ENCODE measurements at regions not wholly inside any gene's neighbourhood (a gene's known extent, or its start where the extent isn't known, plus 50 kb on each side); places are given as distances from the start of the nearest gene placed in this dataset.
"Not testable (repeated sequence)": the region's sequence is repeated elsewhere in the genome, so short reads cannot be mapped to it uniquely, and the experiment has no call there.

DNA sequence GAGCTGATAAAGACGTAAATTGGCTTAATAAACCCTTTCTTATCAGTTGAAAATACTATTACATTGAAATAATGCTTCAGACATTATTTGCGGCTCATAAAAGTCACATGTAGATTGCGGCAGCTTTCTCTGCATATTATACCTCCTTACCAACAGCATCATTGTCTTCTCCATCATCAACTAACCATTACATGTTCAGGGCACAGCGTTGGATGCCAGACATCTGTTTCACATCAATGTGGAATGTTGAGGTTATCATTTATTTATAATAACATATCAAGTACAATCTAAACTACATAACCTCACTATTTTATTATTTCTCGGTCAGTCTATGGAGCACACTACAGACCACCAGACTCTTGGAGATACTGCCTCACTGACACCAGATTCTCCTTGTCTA is 573.8 kb upstream of the FAT3 start:
- DNase-seq (ENCODE audit: low spot score): no peak

DNA sequence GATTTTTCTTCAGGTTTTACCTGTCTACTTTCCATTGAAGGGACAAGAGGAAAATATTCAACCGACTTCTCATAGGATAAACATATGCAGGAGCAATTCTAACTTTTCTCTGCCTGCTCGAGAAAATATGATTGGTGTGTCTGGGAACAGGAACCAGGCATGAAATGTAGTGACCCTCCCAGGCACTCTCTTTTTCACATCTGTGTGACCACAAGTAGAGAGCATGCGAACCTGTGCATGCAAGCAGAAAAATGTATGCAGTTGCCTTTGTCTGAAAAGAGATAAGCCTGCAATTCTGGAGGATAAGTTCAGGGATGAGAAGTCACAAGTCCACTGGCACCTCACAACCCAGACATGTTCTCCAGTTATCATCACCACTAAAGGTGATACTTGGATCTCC is 583.5 kb upstream of the FAT3 start:
- no peak for DNase-seq (ENCODE audit: low spot score)

DNA sequence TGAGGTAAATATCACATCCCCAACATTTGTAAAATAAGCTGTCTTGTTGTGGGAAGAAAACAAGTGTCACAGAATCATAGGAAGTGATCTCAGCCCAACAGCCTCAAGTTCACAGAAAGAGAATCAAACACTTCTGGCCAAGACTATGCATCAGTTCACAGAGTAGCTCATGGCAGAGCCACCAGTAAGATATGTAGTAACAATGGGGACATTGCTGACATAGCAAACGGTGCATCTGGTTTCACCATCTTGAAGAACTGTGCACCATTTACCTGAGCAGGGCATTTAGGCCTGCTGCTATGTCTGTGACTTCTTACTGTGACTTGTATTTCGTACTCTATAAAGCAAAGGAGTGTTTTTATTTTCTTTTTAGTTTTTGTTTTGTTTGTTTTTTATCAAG is 585.3 kb upstream of the FAT3 start:
- no peak for DNase-seq (ENCODE audit: low spot score)

DNA sequence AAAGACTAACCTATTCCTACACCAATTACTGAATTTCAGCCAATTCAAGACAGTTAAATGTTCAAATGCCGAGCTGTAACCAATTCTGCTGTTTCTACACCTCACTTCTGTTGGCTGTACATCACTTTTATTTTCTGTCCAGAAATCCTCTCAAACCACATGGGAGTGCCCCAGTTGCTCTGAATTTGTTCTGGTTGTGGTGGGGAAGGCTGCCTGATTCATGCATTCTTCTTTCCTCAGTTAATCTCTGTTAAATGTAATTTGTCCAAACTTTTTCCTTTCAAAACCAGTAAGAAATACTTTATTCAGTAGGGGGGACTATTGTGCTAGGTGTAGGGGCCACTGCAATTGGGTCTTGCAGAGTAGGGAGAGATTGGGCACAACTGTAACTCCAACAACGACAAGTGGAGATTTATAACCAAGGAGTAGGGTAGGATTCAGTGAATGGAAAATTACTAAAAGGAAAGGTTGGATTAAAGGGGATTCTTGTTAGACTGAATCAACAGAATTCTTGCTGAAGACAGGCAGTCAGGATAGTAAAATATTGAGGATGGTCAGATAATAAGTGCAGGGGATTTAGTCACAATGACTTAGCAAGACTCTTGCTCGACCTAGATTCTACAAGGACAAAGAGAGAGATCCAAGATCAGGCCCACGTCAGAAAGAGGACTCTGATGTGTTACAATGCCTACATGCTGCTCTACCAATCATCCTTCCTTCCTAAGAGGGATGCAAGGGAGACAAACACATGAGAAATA is 593.5 kb upstream of the FAT3 start:
- DNase-seq (ENCODE audit: low spot score): no peak

DNA sequence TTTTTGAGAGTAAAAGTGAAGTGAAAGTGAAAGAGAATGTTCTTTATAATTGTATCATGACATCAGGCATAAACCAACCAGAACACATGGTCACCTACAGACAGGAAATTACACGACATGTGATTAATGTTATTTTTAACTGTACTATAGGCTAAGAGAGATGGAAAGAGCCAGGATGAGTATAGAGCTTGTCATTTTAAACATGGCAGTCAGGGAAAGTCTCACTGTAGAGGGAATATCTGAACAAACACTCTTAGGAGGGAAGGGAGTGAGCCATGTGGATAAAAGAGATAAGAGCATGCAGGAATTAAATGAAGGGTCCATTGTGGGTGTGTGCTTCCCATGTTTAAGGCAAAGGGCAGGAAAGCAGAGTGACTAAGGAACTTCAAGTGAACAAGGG is 599.1 kb upstream of the FAT3 start:
- DNase-seq (ENCODE audit: low spot score): no peak

DNA sequence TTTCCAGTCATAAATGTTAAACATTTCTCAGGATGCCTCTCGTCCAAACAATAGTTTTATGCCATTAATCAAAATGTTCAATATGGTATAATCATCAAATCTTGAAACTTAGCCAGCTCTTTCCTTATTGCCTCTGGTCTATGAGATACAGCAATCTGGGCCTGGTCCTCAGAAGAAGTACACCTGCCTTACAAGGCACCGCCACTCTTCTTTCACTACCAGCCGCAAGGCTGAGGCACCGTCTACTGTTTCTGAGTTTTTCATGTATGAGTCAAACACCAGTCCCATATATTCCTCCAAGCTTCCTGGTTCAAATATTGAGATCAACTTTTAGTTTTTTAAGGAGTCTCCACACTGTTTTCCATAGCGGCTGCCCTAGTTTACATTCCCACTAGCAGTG is 600.6 kb upstream of the FAT3 start:
- no peak for DNase-seq (ENCODE audit: low spot score)

DNA sequence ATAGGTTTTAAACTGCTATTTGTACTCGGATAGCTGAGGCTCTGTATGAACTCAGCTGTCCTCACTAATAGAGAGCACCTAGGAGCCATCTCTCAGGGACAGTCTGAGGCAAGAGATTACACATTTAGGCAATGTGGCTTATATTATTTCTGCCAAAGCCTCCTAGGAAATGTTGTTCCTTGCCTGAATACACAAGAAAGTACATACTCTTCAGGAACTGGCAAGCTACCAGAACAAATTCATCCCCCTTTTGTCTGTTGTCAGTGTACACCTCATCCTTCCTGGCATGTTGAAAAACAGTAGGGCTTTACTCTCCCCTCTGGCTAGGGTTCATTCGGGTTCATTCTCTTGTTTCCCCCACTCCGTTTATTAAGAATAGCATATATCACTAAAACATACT is 615.9 kb upstream of the FAT3 start:
- no peak for DNase-seq (ENCODE audit: low spot score)

DNA sequence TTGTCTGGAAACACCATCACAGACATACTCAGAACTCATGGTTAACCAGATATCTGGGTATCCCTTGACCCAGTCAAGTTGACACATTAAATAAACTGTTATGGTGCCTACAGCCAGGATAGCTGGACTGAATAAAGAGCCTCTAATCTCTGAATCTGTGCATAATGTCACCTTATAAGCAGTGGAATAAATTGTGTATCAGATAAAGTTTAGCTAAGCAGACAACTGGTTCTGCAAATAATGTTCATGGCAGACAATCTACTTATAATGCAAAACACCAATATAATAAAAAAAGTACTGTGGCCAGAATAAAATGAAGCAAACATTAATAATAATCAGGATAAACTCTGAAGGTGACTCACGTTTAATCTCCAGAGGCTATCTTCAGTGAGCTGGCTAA is 628.5 kb upstream of the FAT3 start:
- DNase-seq (ENCODE audit: low spot score): no peak

DNA sequence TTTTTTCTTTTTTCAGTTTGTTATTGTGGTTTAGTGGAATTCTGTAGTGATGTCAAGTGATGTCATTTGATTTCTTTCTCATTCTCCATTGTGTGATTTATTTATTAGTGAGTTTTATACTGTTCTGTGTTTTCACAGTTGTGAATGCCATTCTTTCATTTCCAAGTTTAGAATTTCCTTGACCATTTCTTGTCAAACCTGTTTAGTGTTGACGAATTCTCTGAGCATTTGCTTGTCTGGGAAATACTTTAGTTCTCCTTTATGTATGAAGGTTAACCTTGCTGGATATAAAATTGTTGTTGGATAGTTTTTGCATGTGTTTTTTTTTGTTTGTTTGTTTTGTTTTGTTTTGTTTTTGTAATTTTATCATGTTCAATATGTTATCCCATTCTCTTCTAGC is 633.6 kb upstream of the FAT3 start:
- DNase-seq (ENCODE audit: low spot score): no peak

DNA sequence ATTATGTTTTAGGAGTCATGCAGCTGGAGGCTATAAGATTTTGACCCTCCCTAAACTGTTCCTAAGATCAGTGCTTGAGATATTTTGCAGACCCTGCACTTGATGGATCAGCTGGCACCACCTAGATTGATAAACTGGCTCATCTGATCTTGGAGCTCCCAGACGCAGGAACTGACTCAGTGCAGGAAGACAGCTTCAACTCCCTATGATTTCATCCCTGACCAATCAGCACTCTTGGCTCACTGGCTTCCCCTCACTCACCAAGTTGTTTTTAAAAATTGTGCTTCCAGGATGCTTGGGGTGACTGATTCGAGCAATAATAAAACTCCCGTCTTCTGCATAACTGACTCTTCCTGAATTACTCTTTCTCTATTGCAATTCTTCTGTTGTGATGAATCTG is 637.5 kb upstream of the FAT3 start:
- DNase-seq (ENCODE audit: low spot score): no peak

DNA sequence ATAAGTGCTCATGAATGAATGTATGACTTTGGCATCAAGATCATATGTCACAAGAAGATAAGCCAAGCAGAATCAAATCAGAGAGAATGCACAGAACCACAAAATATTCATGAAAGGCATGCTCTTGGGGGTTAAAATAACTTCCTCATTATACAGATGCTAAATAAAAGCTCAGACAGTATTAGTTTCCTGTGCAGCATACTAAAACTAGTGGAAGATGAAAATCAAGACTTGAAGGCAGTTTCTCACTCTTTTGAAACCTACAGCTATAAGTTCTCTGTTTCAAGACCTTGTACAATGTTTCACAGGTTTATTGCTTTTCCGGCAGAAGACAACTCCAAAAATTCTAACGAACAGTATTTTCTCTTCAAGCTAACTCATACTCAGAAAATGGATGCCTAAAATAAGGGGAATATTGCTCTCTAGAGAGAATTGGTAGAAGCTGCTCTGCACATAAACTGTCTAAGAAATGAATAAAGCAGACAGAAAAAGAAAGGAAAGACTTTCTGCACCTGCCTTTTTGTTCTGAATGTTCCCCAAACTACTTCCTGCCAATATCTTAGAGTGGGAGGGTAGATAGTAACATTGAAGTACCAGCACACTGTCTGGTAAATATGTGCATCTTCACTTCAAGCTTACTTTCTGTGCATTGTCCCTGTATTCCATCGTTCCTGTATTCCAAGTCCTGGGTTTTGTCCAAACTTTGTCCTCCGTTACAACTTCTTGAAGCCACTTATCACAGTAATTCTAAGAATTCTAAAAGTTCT is 639.4 kb upstream of the FAT3 start:
- DNase-seq (ENCODE audit: low spot score): no peak

DNA sequence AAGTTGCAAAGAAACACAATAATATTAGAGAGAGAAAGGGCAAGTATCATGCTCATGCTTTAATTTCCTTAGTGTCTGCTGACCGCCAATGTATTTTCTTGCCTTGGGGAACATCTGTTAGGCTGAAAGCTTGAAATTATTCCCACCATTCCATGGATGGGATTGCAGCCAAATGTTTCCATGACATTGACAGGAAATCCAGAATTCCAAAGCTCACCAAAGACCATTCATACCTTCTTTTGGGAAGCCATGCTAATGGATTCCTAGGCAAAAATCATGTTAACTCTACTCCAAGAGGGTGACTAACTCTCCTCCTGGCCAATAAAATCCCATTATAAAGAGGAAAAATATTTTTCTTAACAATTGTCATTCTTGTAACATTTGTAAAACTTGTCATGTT is 661.4 kb upstream of the FAT3 start:
- no peak for DNase-seq (ENCODE audit: low spot score)

DNA sequence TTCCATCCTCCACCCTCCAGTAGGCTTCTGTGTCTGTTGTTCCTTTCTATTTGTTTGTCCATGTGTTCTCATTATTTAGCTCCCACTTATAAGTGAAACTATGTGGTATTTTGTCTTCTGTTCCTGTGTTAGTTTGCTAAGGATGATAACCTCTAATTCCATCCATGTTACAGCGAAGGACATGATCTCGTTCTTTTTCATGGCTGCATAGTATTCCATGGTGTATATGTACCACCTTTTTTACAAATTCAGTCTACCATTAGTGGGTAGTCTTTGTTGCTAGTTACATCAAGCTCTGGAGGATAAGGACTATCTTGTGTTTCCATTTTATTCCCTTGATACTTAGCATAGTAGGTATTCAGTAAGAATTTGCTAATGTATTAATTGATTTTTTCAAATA is 664.2 kb upstream of the FAT3 start:
- no peak for DNase-seq (ENCODE audit: low spot score)

DNA sequence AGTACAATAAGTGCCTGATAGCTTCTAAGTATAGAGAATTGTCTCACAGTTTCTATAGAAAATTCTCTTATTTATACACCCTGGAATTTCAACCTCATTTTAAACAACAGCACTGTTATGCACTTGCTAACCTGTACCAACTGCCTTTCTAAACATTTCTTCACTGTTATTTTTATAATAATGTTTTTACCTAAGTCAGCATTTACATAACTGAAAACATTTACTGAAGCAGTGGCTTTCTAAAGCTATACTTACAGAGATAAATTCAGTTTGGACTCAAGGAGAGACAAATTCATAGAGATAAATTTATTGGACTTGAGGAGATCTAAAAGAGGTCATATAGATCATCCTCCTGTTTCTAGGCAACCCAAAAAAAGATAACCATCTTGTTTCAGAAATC is 686.6 kb upstream of the FAT3 start:
- no peak for DNase-seq (ENCODE audit: low spot score)

DNA sequence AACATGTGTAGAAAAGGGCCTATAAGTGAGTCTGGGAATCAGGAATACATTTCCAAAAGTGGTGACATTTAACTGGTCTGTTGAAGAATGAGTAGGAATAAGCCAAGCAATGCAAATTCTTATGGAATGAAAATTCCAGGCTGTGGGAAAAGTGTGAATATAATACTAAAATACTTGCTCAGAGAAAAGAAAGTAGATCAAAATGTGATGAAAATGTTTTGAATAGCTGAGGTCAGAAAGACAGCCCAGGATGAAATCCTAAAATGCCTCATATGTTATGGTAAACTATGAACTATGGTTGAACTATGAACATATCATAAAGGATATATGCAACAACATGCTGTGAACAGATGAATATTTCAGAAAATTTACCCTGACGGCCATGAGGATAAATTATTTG is 688.3 kb upstream of the FAT3 start:
- no peak for DNase-seq (ENCODE audit: low spot score)

DNA sequence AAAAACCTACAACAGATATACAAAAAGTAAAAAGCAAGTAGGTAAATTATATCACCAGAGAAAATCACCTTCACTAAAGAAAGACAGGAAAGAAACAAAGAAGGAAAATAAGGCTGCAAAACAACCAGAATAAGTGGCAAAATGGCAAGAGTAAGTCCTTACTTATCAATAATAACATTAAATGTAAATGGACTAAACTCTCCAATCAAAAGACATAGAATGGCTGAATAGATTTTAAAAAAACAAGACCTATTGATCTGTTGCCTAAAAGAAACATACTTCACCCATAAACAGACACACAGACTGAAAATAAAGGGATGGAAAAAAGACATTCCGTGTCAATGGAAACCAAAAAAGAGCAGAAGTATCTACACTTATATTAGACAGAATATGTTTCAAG is 695.7 kb upstream of the FAT3 start:
- DNase-seq (ENCODE audit: low spot score): no peak

DNA sequence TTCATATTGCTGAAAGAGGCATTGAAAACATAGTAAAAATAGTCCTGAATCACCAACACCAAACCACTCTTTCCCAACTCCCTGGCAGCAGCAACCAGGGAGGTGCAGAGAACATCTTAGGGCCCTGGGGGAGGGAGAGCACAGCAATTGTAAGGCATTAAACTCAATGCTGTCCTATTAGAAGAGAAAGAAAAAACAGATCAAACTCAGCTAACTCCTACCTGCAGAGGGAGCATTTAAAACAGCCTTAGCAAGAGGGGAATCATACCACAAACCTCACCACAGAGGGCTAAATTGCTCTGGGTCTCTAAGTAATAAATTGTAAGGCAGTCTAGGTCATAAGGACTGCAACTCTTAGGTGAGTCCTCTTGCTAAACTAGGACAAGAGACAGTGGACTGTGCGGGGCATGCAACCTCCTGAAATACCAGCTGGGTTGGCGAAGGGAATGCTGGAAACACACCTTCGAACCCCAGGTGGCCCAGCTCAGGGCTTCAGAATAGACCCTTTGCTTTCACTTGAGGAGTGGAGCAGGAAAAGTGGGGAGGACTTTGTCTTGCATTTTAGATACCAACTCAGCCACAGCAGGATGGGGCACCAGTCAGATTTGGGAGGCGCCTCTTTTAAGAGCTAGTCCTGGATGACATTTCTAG is 697.1 kb upstream of the FAT3 start:
- no peak for DNase-seq (ENCODE audit: low spot score)

DNA sequence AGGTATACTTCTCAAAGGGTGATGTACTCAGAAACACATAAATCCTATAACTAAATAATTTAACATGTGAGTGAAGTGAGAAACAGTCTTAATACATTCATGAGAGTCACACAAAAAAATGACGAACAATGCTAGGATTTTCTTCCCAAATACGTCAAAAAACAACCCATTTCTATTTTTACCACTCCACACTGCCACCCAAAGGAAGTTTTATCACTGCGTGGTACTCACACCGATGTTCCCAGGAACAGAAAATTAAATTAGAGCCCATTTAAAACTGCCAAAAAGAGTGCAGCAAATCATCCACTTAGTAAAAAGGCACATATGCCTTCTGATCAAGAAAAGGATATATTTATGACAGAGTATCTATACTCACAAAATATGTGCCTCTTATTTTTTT is 710.9 kb upstream of the FAT3 start:
- no peak for DNase-seq (ENCODE audit: low spot score)

DNA sequence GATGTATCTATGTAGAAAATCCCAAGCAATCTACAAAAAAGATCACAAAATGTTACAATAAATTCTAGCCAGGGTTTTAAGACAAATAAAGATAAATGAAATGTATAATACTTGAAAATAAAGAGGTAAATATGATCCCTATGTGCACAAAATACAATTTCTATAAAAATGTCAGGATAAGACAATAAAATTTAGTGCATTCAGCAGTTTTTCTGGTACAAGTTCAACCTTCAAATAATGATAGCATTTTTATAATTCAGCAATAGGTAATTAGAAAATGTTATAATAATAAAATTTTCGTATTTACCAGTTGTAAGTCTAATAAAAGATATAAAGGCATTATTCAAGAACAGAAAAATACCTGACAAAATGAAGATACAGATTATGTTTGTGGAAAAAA is 726.8 kb upstream of the FAT3 start:
- no peak for DNase-seq (ENCODE audit: low spot score)

DNA sequence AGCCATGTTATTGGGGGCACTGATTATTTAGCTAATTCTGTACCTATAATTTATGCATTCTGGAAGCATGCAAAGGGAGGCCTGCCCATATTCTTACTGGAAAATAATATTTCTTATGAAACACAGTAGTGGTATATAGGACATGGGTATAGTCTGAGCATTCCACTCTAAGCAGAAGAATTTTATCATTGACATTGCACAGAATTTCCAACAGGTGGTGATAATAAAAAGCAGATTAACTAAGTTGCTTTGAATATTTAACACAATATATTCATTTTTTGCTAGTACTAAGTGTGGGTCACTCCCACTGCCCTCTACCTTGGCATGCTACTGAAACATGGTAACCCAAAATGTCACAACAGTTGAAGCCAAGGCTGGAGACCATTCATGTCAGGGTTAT is 728.8 kb upstream of the FAT3 start:
- DNase-seq (ENCODE audit: low spot score): no peak

DNA sequence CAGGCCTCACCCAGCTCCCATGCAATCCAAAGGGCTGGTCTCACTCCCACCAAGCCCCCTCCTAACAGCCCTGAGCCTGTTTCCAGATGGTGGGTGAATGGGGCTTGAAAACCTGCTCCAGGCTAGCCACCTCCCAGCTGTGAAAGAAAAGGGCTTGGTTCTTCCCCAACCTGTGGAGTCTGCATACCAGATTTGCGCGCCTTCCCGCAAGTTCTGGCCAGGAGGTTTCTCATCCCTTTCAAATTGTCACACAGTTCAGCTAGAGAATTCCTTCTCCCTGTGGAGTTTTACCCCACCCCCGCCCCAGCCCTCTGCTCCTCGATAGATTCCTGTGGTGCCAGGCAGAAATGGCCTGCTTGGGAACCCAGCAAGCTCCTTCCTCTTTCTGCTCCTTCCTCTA is 734.6 kb upstream of the FAT3 start:
- no peak for DNase-seq (ENCODE audit: low spot score)

DNA sequence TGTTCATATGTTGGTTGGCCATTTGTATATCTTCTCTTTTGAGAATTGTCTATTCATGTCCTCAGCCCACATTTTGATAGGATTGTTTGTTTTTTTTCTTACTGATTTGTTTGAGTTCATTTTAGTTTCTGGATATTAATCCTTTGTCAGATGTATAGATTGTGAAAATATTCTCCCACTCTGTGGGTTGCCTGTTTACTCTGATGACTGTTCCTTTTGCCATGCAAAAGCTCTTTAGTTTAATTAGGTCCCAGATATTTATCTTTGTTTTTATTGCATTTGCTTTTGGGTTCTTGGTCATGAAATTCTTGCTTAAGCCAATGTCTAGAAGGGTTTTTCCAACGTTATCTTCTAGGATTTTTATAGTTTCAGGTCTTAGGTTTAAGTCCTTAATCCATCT is 740.7 kb upstream of the FAT3 start:
- not testable (repeated sequence) for DNase-seq (ENCODE audit: low spot score)

DNA sequence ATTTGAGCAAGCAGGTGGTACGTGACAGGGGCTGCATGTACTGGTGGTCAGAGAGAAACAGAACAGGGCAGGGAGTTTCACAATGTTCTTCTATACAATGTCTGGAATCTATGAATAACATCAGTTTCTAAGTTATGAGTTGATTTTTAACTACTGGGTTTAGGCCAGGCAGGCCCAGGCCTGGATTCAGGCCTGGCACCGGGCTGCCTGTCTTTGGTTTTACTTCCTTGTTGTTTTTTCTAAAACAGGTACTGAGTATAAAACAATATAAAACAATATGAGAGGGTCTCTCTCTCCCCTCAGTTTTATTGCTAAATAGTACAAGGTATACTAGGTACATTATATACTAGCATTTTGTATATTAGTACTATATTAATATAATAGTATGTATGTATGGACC is 742.7 kb upstream of the FAT3 start:
- DNase-seq (ENCODE audit: low spot score): peak; percentile 41

All from mucosa of gallbladder (tissue), 1 donor.